ENCODE measurements at regions not wholly inside any gene's neighbourhood (a gene's known extent, or its start where the extent isn't known, plus 50 kb on each side); places are given as distances from the start of the nearest gene placed in this dataset.

- no peak for DNase-seq (ENCODE audit: low read depth)
Measured at GRCh38 chr6:170034294-170034693, 256.6 kb downstream of the DLL1 start.

- DNase-seq (ENCODE audit: low read depth) = no peak
Measured at GRCh38 chr6:170033666-170034065, 257.2 kb downstream of the DLL1 start.

- DNase-seq (ENCODE audit: low read depth) = no peak
Measured at GRCh38 chr6:170032706-170033309, 258.1 kb downstream of the DLL1 start.

- DNase-seq (ENCODE audit: low read depth) = no peak
Measured at GRCh38 chr6:170032197-170032596, 258.7 kb downstream of the DLL1 start.

- DNase-seq (ENCODE audit: low read depth) = no peak
Measured at GRCh38 chr6:170031684-170032121, 259.2 kb downstream of the DLL1 start.

GRCh38 chr6:170030821-170031471 lies 259.9 kb downstream of the DLL1 start:
- no peak for DNase-seq (ENCODE audit: low read depth)

GRCh38 chr6:170030284-170030815 lies 260.5 kb downstream of the DLL1 start:
- DNase-seq (ENCODE audit: low read depth) = no peak

- no peak for DNase-seq (ENCODE audit: low read depth)
Measured at GRCh38 chr6:170029416-170030283, 261.2 kb downstream of the DLL1 start.

- no peak for DNase-seq (ENCODE audit: low read depth)
Measured at GRCh38 chr6:170028629-170029345, 262.1 kb downstream of the DLL1 start.

GRCh38 chr6:170027647-170028043 lies 263.2 kb downstream of the DLL1 start:
- DNase-seq (ENCODE audit: low read depth) = no peak

GRCh38 chr6:170026751-170027646 lies 263.9 kb downstream of the DLL1 start:
- no peak for DNase-seq (ENCODE audit: low read depth)

GRCh38 chr6:170025935-170026750 lies 264.7 kb downstream of the DLL1 start:
- no peak for DNase-seq (ENCODE audit: low read depth)

- DNase-seq (ENCODE audit: low read depth) = no peak
Measured at GRCh38 chr6:170025341-170025911, 265.5 kb downstream of the DLL1 start.

- no peak for DNase-seq (ENCODE audit: low read depth)
Measured at GRCh38 chr6:170024940-170025339, 265.9 kb downstream of the DLL1 start.

GRCh38 chr6:170023620-170024521 lies 267.0 kb downstream of the DLL1 start:
- no peak for DNase-seq (ENCODE audit: low read depth)

GRCh38 chr6:170022827-170023619 lies 267.9 kb downstream of the DLL1 start:
- DNase-seq (ENCODE audit: low read depth) = no peak

GRCh38 chr6:170022291-170022722 lies 268.6 kb downstream of the DLL1 start:
- DNase-seq (ENCODE audit: low read depth) = no peak

Data from HT1080 (cell line).